ENCODE measurements at regions not wholly inside any gene's neighbourhood (a gene's known extent, or its start where the extent isn't known, plus 50 kb on each side); places are given as distances from the start of the nearest gene placed in this dataset.
"Not testable (repeated sequence)": the region's sequence is repeated elsewhere in the genome, so short reads cannot be mapped to it uniquely, and the experiment has no call there.

DNA sequence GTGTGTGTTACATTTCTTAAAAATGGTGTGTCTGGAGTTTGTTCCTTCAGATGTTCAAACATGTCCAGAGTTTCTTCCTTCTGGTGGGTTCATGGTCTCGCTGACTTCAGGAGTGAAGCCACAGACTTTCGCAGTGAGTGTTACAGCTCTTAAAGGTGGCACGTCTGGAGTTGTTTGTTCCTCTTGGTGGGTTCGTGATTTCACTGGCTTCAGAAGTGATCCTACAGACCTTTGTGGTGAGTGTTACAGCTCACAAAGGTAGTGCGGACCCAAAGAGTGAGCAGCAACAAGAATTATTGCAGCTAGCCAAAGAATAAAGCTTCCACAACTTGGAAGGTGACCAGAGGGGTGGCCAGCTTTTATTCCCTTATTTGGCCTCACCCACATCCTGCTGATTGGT, 183.7 kb downstream of the COPRS start:
- not testable (repeated sequence) for DNase-seq

- DNase-seq: no peak
Observed at GRCh38 chr17:31674717-31675349, 184.2 kb downstream of the COPRS start.

- no peak for DNase-seq
Observed at GRCh38 chr17:31674305-31674704, 184.7 kb downstream of the COPRS start.

DNA sequence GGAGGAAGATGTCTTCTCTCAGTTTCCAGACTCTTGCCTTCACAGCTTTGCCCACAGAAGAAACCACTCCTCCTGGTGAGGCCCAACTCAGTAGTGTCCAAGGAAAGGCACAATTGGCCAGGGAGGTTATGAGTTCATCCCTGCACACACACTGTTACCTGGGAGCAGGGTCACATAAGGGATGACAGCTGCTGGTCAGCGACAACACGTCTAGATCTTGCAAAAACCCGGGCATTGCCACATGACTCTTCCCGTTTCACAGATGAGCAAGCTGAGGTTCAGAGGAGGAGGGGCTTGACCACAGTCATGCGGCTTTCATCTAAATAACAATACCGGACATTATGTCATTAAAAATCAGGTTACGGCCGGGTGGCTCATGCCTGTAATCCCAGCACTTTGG, 186.0 kb downstream of the COPRS start:
- no peak for DNase-seq

- DNase-seq: no peak
Observed at GRCh38 chr17:31672161-31672819, 186.8 kb downstream of the COPRS start.

DNA sequence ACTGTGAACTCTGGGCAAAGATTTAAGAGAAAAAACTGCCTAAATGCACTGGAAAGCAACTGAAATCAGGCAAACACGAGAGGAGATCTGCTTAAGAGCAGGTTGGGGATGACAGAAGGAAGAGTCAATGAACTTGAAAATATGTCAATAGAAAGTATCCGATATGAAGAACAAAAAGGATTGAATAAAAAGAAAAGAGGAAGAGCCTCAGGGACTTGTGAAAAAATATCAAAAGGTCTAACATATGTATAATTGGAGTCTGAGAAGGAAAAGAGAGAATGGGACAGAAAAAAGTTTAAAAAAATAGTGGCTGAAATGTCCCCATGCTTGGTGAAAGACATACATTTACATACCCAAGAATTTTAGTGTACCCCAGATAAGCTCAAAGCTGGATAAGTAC, 195.5 kb downstream of the COPRS start:
- no peak for DNase-seq

DNA sequence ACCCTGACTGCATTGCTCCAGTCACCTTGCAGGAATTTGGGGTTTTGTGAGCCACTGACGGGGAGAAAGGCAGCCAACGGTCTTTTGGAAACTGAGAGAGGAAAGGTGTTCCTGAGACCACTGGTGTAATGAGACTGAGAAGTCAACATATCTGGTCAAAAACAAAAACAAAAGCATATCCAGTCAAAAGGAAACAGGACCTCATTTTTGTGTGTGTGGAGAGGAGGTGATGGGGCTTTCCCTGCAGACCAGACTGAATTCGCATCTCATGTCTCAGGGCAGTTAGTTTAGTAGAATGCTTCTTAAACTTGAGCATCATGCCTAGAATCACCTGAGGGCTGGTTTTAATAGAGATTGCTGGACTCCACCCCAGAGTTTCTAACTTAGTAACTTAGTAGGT, 198.4 kb downstream of the COPRS start:
- no peak for DNase-seq

GRCh38 chr17:31657876-31658275, 201.2 kb downstream of the COPRS start:
- no peak for DNase-seq

DNA sequence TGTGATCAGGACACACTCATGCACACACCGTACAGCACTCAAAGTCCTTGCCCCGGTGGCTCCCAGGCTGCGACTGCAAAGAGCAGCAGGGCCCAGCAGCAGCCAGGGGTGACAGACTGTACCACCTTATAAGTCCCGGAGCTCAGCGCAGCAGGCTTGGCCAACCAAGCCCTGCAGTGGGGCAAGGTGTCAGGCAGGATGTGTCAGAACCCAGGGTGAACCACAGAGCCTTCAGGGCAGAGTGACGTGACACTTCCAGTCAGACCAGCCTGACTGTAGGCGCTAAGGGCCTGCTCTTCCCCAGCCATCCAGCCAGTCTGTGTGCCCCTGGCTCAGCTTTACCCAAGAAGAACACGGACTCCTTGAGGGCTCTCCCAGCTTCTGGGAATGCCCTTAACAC, 204.1 kb downstream of the COPRS start:
- no peak for DNase-seq

GRCh38 chr17:31653691-31654090, 205.4 kb downstream of the COPRS start:
- no peak for DNase-seq

DNA sequence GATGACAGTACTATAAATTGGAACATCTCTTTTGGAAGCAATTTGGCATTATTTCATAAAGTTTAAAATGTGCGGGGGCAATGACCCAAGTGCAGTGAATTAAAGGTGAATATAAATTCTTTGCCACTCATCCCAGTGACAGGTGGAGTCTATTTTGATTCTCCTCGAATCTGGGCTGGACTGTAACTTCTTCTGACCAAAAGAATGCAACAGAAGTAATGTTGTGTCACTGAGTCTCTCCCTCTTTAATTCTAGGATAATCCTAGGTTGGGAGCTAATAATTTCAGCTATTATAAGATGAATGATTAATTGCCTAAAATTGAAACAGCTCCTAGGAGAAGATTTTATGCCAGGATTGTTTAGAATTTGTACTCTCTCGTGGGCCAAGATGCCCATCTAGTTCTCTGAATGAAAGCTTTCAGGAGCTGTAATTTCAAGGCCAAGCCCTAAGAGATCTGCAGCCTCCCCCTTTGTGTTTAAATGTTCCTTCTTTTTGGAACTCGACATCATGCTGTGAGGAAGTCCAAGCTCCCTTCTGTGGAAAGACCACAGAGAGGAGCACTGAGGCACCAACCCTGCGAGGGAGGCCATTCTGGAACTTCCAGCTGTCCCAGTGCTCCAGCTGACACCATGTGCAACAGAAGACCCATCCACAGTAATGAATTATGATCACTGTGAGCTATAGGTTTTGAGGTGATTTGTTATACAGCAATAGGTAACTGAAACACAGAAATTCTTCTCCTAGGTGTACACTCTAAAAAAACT, 208.1 kb downstream of the COPRS start:
- no peak for DNase-seq

GRCh38 chr17:31649302-31649701, 209.7 kb downstream of the COPRS start:
- no peak for DNase-seq

DNA sequence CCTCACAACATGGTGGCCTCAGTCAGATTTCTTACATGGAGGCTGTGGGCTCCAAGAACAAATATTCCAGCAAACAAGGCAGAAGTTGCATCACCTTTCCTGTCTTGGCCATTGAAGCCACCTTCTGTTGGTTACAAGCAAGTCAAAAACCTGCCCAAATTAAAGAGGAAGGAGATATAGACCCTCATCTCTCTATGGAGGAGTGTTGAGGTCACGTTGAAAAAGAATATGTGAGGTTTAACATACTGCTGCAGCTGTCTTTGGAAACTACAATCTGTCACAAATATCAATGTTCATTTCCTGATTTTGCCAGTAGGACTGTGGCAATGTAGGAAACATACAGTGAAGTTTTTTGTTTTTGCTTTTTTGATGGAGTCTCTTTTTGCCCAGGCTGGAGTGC, 211.4 kb downstream of the COPRS start:
- DNase-seq: no peak

- no peak for DNase-seq
Observed at GRCh38 chr17:31646642-31647041, 212.4 kb downstream of the COPRS start.

DNA sequence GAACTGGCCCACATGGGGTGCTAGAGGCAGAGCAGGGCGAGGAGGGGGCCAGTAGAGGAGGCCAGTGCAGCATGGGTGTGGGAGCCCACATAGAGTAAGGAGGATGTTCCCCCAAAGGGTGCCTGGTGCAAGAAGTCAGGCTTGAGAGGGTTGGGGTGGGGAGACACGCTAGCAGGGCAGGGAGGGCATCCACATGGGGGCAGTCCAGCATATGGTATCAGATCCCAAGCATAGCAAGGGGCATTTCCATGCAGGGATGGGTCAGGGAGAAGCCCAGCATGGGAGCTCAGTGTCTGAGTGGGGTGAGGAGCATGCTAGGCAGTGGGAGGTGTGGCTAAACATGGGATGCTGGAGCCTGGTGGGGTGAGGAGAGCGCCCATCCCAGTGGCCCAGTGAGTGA, 213.7 kb downstream of the COPRS start:
- no peak for DNase-seq

GRCh38 chr17:31631766-31632165, 227.3 kb downstream of the COPRS start:
- no peak for DNase-seq

DNA sequence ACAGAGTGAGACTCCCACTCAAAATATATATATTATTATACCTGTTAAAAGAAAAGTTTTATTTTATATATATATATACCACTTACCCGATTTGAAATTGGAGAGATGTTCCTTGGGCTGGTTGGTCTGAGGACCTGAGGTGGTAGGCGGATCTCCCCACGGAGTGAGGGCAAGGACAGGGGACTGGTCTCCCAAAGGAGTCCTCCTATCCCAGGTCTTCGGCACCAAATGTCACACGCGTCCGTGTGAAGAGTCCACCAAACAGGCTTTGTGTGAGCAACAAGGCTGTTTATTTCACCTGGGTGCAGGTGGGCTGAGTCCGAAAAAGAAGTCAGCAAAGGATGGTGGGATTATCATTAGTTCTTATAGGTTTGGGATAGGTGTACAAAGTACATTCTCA, 228.2 kb downstream of the COPRS start:
- not testable (repeated sequence) for DNase-seq

GRCh38 chr17:31629696-31630470, 229.2 kb downstream of the COPRS start:
- DNase-seq: no peak

- no peak for DNase-seq
Observed at GRCh38 chr17:31627960-31628359, 231.1 kb downstream of the COPRS start.

- no peak for DNase-seq
Observed at GRCh38 chr17:31623990-31624389, 232.5 kb downstream of the RAB11FIP4 start.

- no peak for DNase-seq
Observed at GRCh38 chr17:31622500-31622899, 231.0 kb downstream of the RAB11FIP4 start.

DNA sequence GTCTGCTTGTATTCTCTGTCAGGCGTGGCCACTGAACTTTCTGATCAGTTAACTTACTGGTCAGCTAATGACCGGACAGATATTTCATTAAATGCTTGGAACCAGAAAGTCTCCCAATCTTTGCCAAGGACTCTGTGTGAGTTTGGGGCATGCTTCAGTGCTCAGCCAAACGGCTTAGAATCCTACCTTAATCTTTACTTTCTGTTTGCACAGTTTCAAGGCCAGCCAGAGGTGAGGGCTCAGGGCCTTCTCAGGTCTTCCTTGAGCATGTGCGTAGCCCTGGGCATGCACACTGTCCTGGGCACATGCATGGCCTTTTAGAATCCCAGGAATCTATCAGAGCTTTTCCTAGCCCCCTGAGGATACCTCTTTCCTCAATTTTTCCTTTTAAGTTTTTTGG, 230.1 kb downstream of the RAB11FIP4 start:
- DNase-seq: no peak

DNA sequence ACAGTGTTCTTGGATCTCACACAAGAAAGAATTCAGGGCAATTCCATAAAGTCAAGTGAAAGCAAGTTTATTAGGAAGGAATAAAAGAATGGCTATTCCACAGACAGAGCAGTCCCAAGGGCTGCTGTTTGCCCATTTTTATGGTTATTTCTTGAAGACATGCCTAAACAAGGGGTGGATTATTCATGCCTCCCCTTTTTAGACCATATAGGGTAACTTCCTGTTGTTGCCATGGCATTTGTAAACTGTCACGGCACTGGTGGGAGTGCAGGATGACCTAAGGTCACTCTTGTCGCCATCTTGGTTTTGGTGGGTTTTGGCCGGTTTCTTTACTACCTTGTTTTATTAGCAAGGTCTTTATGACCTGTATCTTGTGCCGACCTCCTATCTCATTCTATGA, 219.6 kb downstream of the RAB11FIP4 start:
- not testable (repeated sequence) for DNase-seq
